ENCODE measurements at regions not wholly inside any gene's neighbourhood (a gene's known extent, or its start where the extent isn't known, plus 50 kb on each side); places are given as distances from the start of the nearest gene placed in this dataset.

- no peak for TF ChIP-seq YY1 (IDR thresholded peaks at IDR 0.05; ENCODE audit: insufficient read depth, insufficient read length)
- TF ChIP-seq ZNF274 (IDR thresholded peaks at IDR 0.05; ENCODE audit: low read depth, low read length): no peak
Measured at GRCh38 chr11:127275774-127276173, 275.2 kb upstream of the KIRREL3 start.
